ENCODE measurements at regions not wholly inside any gene's neighbourhood (a gene's known extent, or its start where the extent isn't known, plus 50 kb on each side); places are given as distances from the start of the nearest gene placed in this dataset.

DNA sequence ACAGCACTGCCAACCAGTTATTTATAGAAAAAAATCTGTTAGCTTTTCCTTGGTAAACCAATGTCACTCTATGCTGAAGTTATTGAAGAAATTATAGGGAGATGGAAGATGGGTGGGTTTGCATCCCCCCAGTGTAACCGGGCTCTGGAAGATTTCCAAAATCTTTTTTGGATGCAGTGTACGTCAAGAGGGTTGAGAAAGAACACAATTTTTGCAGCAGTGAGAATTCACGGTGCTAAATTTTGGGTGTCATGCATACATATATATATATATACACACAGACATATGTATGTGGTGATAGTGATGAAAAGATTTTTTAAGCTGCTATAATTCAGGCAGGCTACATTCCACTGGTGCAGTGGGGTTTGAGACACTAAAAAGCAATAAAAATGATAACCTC, 91.4 kb upstream of the MAGI3 start (continued):
- TF ChIP-seq HDAC2 (IDR thresholded peaks at IDR 0.05; ENCODE audit: borderline replicate concordance in 1 of 2, low read depth in 2 of 2, low read length in 2 of 2) (no peak), TEAD4 (IDR thresholded peaks at IDR 0.05; ENCODE audit: low read depth, low read length) (no peak), JUND (IDR thresholded peaks at IDR 0.05; ENCODE audit: low read length) (no peak)

Measured in H1 (cell line).